SU-DHL-6 (cell line): ENCODE measurements at regions not wholly inside any gene's neighbourhood (a gene's known extent, or its start where the extent isn't known, plus 50 kb on each side); places are given as distances from the start of the nearest gene placed in this dataset.

ENCODE experiments used
- H2AFZ ChIP-seq: fragments of 200-600 bp; sonication (generic); 2 replicates; pipeline ENCODE4 v1.6.1; 2014; ENCODE audit warnings: low read depth, mild to moderate bottlenecking, moderate library complexity, mixed read lengths, antibody characterized with exemption, low read length; ENCODE audit not compliant: severe bottlenecking
- H3F3A ChIP-seq: fragments of 200-600 bp; shearing (Covaris generic); 2 replicates; pipeline ENCODE4 v1.6.0; 2016; ENCODE audit warnings: antibody characterized with exemption, mild to moderate bottlenecking; ENCODE audit not compliant: insufficient read depth
- H3K27ac ChIP-seq: fragments of 200-600 bp; sonication (generic); 2 replicates; pipeline ENCODE4 v1.5.1; 2016; ENCODE audit warnings: low read depth, mild to moderate bottlenecking, low read length, moderate library complexity, mixed read lengths
- H3K27me3 ChIP-seq: fragments of 200-600 bp; sonication (generic), shearing (Covaris generic); 2 replicates; pipeline ENCODE4 v1.6.0; 2014; ENCODE audit warnings: mild to moderate bottlenecking, low read length
- H3K36me3 ChIP-seq: fragments of 200-600 bp; sonication (generic); 2 replicates; pipeline ENCODE4 v1.6.1; 2014; ENCODE audit warnings: mild to moderate bottlenecking, low read length, mixed read lengths
- H3K4me2 ChIP-seq: fragments of 300-600, 200-600 bp; shearing (Covaris generic), sonication (generic); 2 replicates; pipeline ENCODE4 v1.6.0; 2014; ENCODE audit warnings: low read length, low read depth, mild to moderate bottlenecking; ENCODE audit not compliant: poor library complexity, severe bottlenecking
- H3K4me3 ChIP-seq: fragments of 200-600 bp; sonication (generic); 2 replicates; pipeline ENCODE4 v1.5.1; 2014; ENCODE audit warnings: antibody characterized with exemption, low read length, mild to moderate bottlenecking, mixed read lengths; ENCODE audit not compliant: insufficient read depth, poor library complexity, severe bottlenecking
- H3K79me2 ChIP-seq: fragments of 200-600 bp; sonication (generic); 2 replicates; pipeline ENCODE4 v1.6.1; 2014; ENCODE audit warnings: mild to moderate bottlenecking, low read length, moderate library complexity; ENCODE audit not compliant: insufficient read depth
- H3K9ac ChIP-seq: fragments of 200-600 bp; sonication (generic); 2 replicates; pipeline ENCODE4 v1.7.0; 2014; ENCODE audit warnings: mild to moderate bottlenecking, low read length
- H3K9me2 ChIP-seq: fragments of 200-600 bp; sonication (generic); replicated peaks from 2 replicates; pipeline ENCODE4 v1.6.1; 2014; ENCODE audit warnings: low read length; ENCODE audit not compliant: insufficient read depth
- H3K9me3 ChIP-seq: fragments of 200-600 bp; sonication (generic); 2 replicates; pipeline ENCODE4 v1.6.1; 2014; ENCODE audit warnings: low read length, mixed read lengths; ENCODE audit not compliant: insufficient read depth
- H4K20me1 ChIP-seq: fragments of 200-600 bp; sonication (generic); 2 replicates; pipeline ENCODE4 v1.6.1; 2014; ENCODE audit warnings: low read depth, mild to moderate bottlenecking, antibody characterized with exemption, low read length, moderate library complexity, mixed read lengths
- CTCF ChIP-seq: fragments of 200-600 bp; sonication (generic); IDR thresholded peaks from one replicate; pipeline ENCODE4 v1.5.1; 2017; ENCODE audit warnings: antibody characterized with exemption, mild to moderate bottlenecking, low read length, moderate library complexity; ENCODE audit not compliant: insufficient read depth, poor library complexity, severe bottlenecking
- EZH2phosphoT487 ChIP-seq: fragments of 200-600 bp; sonication (generic), shearing (Covaris generic); conservative IDR thresholded peaks from 2 replicates; pipeline ENCODE4 v1.6.1; 2018; ENCODE audit warnings: mild to moderate bottlenecking, antibody characterized with exemption, low read length, moderate library complexity, mixed read lengths

- no peaks in the 10 kb centered on the region for H3F3A ChIP-seq
- H3K9ac ChIP-seq = no peak overlapping the region
- no peaks in the 10 kb centered on the region for H3K79me2 ChIP-seq
- no peak overlapping the region for H2AFZ ChIP-seq
- H3K9me2 ChIP-seq = no peaks in the 10 kb centered on the region
- TF ChIP-seq EZH2phosphoT487 (no peak), CTCF (no peak)
- no peaks in the 10 kb centered on the region for H3K36me3 ChIP-seq
- H3K4me3 ChIP-seq = no peak overlapping the region
- no peaks in the 10 kb centered on the region for H4K20me1 ChIP-seq
- H3K27me3 ChIP-seq = no peaks in the 10 kb centered on the region
- no peak overlapping the region for H3K4me2 ChIP-seq
- H3K9me3 ChIP-seq = no peaks in the 10 kb centered on the region
- no peak overlapping the region for H3K27ac ChIP-seq
Observed at GRCh38 chr10:30560326-30560725, 69.2 kb downstream of the LYZL2 start.

DNA sequence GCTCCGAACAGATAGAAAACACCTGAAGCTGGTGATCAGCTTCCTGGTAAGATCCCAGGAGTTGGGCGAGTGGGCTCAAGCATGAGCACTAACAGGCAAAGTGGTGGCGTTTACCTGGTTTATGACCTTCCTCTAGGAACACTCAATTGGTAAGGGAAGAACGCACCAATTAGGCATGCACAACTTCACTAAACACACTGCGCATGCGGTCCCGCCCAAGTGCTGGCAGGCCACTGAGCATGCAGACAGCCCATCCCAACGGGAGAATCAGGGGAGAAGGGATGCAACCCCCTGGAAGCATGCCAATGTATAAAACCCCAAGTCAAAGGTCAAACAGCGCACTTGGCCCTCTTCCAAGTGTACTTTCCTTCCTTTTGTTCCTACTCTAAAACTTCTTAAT is 70.4 kb downstream of the LYZL2 start:
- no peaks in the 10 kb centered on the region for H3K27me3 ChIP-seq
- no peaks in the 10 kb centered on the region for H3F3A ChIP-seq
- H3K79me2 ChIP-seq = no peaks in the 10 kb centered on the region
- no peaks in the 10 kb centered on the region for H3K9me2 ChIP-seq
- H3K9ac ChIP-seq = no peak overlapping the region
- no peaks in the 10 kb centered on the region for H3K36me3 ChIP-seq
- no peaks in the 10 kb centered on the region for H4K20me1 ChIP-seq
- H3K4me2 ChIP-seq = no peak overlapping the region
- H3K9me3 ChIP-seq = no peaks in the 10 kb centered on the region
- no peak overlapping the region for H3K27ac ChIP-seq
- no peak overlapping the region for H3K4me3 ChIP-seq
- no peak overlapping the region for H2AFZ ChIP-seq
- TF ChIP-seq EZH2phosphoT487 (no peak), CTCF (no peak)

GRCh38 chr10:30558411-30558810 is 71.1 kb downstream of the LYZL2 start:
- H3F3A ChIP-seq = no peaks in the 10 kb centered on the region

More at GRCh38 chr10:30558411-30558810, 71.1 kb downstream of the LYZL2 start:
- no peak overlapping the region for H3K9ac ChIP-seq
- no peak overlapping the region for H2AFZ ChIP-seq
- no peaks in the 10 kb centered on the region for H3K9me3 ChIP-seq
- no peaks in the 10 kb centered on the region for H4K20me1 ChIP-seq
- H3K4me3 ChIP-seq = no peak overlapping the region
- no peaks in the 10 kb centered on the region for H3K79me2 ChIP-seq
- H3K36me3 ChIP-seq = no peaks in the 10 kb centered on the region
- H3K27ac ChIP-seq = no peak overlapping the region
- H3K4me2 ChIP-seq = no peak overlapping the region
- H3K27me3 ChIP-seq = no peaks in the 10 kb centered on the region
- no peaks in the 10 kb centered on the region for H3K9me2 ChIP-seq
- no peak for TF ChIP-seq EZH2phosphoT487
- TF ChIP-seq CTCF = no peak
